Panc1 (cell line): ENCODE measurements at regions not wholly inside any gene's neighbourhood (a gene's known extent, or its start where the extent isn't known, plus 50 kb on each side); places are given as distances from the start of the nearest gene placed in this dataset.

ENCODE experiments used
- ATAC-seq: fragments of 200-7000 bp; cut with Tn5 transposase; 2 replicates; pipeline ENCODE4 v1.9.1; 2020; ENCODE audit warnings: mild to moderate bottlenecking, moderate library complexity
- BruUV-seq: library from RNA; stranded (reverse); fragments of 400-500 nt; replicated peaks from 2 replicates; lab custom pipeline; 2021; lab: Mats Ljungman, UMichigan
- CTCF ChIA-PET: fragments of 300-600 bp; sonication (Branson Sonifier 250); formaldehyde crosslinking; loops from one replicate; lab custom pipeline; 2022; ENCODE audit warnings: antibody characterized with exemption; lab: Charles Lee
- POLR2A ChIA-PET: fragments of 300-600 bp; sonication (Branson Sonifier 250); formaldehyde crosslinking; loops from one replicate; lab custom pipeline; 2022; ENCODE audit warnings: antibody characterized with exemption; lab: Charles Lee
- DNase-seq: peaks from one replicate; pipeline ENCODE4 v3.0.0-alpha.2; 2010; ENCODE audit warnings: low read depth, low spot score
- H3K27ac ChIP-seq: 2 replicates; pipeline ENCODE4 v1.5.1; 2011; ENCODE audit warnings: mild to moderate bottlenecking, low read length, inconsistent platforms
- H3K27me3 ChIP-seq: fragments of 200-500 bp; sonication (Bioruptor generic); 2 replicates; pipeline ENCODE4 v1.6.0; 2014; ENCODE audit warnings: low read length, inconsistent platforms; ENCODE audit not compliant: control insufficient read depth, insufficient read depth
- H3K36me3 ChIP-seq: fragments of 200-500 bp; sonication (Bioruptor generic); 2 replicates; pipeline ENCODE4 v1.5.1; 2014; ENCODE audit warnings: inconsistent platforms, mild to moderate bottlenecking, low read length, moderate library complexity; ENCODE audit not compliant: control insufficient read depth, insufficient read depth
- H3K4me1 ChIP-seq: 2 replicates; pipeline ENCODE4 v1.5.1; 2011; ENCODE audit warnings: inconsistent platforms, mild to moderate bottlenecking, low read length, moderate library complexity; ENCODE audit not compliant: control insufficient read depth, insufficient read depth
- H3K4me3 ChIP-seq, 2 experiments: 2 replicates each; pipeline ENCODE4 v1.5.1; 2011 to 2012; ENCODE audit warnings: low read depth in 2 of 2, low read length in 2 of 2, mild to moderate bottlenecking in 2 of 2, inconsistent platforms in 1 of 2, moderate library complexity in 1 of 2
- H3K9me3 ChIP-seq: fragments of 200-500 bp; sonication (Bioruptor generic); 2 replicates; pipeline ENCODE4 v1.5.1; 2014; ENCODE audit warnings: low read depth, mild to moderate bottlenecking, inconsistent platforms, low read length, moderate library complexity; ENCODE audit not compliant: control insufficient read depth, insufficient read depth
- POLR2AphosphoS5 ChIP-seq: IDR thresholded peaks from 2 replicates; pipeline ENCODE4 v1.6.1; 2012; ENCODE audit warnings: mild to moderate bottlenecking, low read depth, low read length, moderate library complexity
- SIN3A ChIP-seq: IDR thresholded peaks from 2 replicates; pipeline ENCODE4 v1.6.1; 2012; ENCODE audit warnings: low read depth, mild to moderate bottlenecking, low read length, moderate library complexity, borderline replicate concordance; ENCODE audit not compliant: insufficient read depth
- TCF7L2 ChIP-seq: IDR thresholded peaks from 2 replicates; pipeline ENCODE4 v1.6.1; 2011; ENCODE audit warnings: mild to moderate bottlenecking, low read depth, low read length, inconsistent platforms
- in situ Hi-C: cut with HindIII; loops from 2 replicates; pipeline ENCODE4 v1.10.0; 2016; ENCODE audit warnings: low sequenced_read_pairs, low pct_unique_long_range_greater_than_20kb
- intact Hi-C: fragments of 100-400 bp; cut with micrococcal nuclease; formaldehyde crosslinking; loops from one replicate; pipeline ENCODE4 v1.10.0; 2022; ENCODE audit not compliant: unreplicated experiment
- TF ChIP-seq, protein P1 (sequence below), 2 experiments: IDR thresholded peaks; 2 replicates each; pipeline ENCODE4 v1.6.1; 2011 to 2012; ENCODE audit warnings: low read depth in 2 of 2, control low read depth in 1 of 2, low read length in 1 of 2, mild to moderate bottlenecking in 1 of 2, moderate library complexity in 1 of 2; ENCODE audit not compliant: insufficient read depth in 1 of 2
- TF ChIP-seq, protein P2 (sequence below): fragments of 450-650 bp; IDR thresholded peaks from 2 replicates; pipeline ENCODE4 v1.5.1; 2017; ENCODE audit warnings: mild to moderate bottlenecking

DNA sequence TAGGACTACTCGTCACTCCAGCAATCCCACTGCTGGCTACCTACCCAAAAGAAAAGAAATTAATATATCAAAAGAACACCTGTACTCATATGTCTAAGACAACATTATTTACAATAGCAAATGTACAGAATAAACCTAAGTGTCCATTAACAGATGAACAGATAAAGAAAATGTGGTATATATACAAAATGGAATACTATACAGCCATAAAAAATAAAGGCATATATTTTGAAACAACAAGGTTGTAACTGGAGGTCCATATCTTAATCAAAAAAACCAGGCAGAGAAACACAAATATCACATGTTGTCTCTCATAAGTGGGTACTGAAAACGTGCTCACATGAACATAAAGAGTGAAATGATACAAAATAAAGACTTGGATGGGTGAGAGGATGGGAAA is 1073.3 kb upstream of the PHF14 start:
- intact Hi-C loops (no loop called here), in situ Hi-C loops (no loop called here)
- Histone ChIP-seq H3K4me1 (no peaks in the 10 kb centered on the region), H3K9me3 (no peaks in the 10 kb centered on the region), H3K27ac (no peak overlapping the region), H3K27me3 (no peaks in the 10 kb centered on the region), H3K36me3 (no peaks in the 10 kb centered on the region), H3K4me3 (no peak overlapping the region)
- DNase-seq = no peak
- ChIA-PET CTCF (no interaction called here), POLR2A (no interaction called here)
- no peak for TF ChIP-seq POLR2AphosphoS5
- TF ChIP-seq SIN3A = no peak
- no peak for TF ChIP-seq TCF7L2
- TF ChIP-seq, protein P1, sequence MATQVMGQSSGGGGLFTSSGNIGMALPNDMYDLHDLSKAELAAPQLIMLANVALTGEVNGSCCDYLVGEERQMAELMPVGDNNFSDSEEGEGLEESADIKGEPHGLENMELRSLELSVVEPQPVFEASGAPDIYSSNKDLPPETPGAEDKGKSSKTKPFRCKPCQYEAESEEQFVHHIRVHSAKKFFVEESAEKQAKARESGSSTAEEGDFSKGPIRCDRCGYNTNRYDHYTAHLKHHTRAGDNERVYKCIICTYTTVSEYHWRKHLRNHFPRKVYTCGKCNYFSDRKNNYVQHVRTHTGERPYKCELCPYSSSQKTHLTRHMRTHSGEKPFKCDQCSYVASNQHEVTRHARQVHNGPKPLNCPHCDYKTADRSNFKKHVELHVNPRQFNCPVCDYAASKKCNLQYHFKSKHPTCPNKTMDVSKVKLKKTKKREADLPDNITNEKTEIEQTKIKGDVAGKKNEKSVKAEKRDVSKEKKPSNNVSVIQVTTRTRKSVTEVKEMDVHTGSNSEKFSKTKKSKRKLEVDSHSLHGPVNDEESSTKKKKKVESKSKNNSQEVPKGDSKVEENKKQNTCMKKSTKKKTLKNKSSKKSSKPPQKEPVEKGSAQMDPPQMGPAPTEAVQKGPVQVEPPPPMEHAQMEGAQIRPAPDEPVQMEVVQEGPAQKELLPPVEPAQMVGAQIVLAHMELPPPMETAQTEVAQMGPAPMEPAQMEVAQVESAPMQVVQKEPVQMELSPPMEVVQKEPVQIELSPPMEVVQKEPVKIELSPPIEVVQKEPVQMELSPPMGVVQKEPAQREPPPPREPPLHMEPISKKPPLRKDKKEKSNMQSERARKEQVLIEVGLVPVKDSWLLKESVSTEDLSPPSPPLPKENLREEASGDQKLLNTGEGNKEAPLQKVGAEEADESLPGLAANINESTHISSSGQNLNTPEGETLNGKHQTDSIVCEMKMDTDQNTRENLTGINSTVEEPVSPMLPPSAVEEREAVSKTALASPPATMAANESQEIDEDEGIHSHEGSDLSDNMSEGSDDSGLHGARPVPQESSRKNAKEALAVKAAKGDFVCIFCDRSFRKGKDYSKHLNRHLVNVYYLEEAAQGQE (IDR thresholded peaks at IDR 0.05; ENCODE audit: insufficient read depth in 1 of 2, low read depth in 2 of 2, low read length in 1 of 2) = no peak
- TF ChIP-seq, protein P2, sequence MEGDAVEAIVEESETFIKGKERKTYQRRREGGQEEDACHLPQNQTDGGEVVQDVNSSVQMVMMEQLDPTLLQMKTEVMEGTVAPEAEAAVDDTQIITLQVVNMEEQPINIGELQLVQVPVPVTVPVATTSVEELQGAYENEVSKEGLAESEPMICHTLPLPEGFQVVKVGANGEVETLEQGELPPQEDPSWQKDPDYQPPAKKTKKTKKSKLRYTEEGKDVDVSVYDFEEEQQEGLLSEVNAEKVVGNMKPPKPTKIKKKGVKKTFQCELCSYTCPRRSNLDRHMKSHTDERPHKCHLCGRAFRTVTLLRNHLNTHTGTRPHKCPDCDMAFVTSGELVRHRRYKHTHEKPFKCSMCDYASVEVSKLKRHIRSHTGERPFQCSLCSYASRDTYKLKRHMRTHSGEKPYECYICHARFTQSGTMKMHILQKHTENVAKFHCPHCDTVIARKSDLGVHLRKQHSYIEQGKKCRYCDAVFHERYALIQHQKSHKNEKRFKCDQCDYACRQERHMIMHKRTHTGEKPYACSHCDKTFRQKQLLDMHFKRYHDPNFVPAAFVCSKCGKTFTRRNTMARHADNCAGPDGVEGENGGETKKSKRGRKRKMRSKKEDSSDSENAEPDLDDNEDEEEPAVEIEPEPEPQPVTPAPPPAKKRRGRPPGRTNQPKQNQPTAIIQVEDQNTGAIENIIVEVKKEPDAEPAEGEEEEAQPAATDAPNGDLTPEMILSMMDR = no peak
- no TSS peak for BruUV-seq
- ATAC-seq = no peak

DNA sequence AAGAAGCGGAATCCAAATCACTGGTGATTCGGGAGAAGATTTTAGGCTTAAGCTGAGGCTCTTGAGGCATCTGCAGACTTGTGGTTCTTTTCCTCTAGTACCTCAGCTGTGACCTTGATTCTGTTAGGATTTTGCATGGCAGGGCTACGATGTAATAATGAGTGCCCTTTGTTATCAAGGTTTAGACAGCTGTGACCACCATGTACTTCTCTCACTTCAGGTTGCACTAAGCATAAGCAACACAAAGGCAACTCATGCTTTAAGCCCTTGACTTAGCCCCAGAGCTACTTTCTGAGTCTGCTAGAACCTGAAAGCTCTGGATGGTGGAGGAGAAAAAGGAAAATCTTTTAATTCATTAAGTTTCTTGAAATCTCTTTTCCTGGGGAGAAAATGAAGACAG is 1052.3 kb upstream of the PHF14 start:
- H3K27ac ChIP-seq = no peak overlapping the region
- no peaks in the 10 kb centered on the region for H3K27me3 ChIP-seq
- H3K4me3 ChIP-seq = no peak overlapping the region
- no peak for DNase-seq
- POLR2A ChIA-PET = no interaction called here
- BruUV-seq = no TSS peak
- TF ChIP-seq POLR2AphosphoS5 (no peak), SIN3A (no peak), TCF7L2 (no peak)
- TF ChIP-seq, protein P1 (IDR thresholded peaks at IDR 0.05; ENCODE audit: insufficient read depth in 1 of 2, low read depth in 2 of 2, low read length in 1 of 2) = no peak
- TF ChIP-seq, protein P2 = no peak
- H3K4me1 ChIP-seq = no peaks in the 10 kb centered on the region
- in situ Hi-C loops = no loop called here
- no peak for ATAC-seq
- CTCF ChIA-PET = no interaction called here
- H3K36me3 ChIP-seq = no peaks in the 10 kb centered on the region
- no peaks in the 10 kb centered on the region for H3K9me3 ChIP-seq
- intact Hi-C loops = no loop called here
